ENCODE measurements at regions not wholly inside any gene's neighbourhood (a gene's known extent, or its start where the extent isn't known, plus 50 kb on each side); places are given as distances from the start of the nearest gene placed in this dataset.

DNA sequence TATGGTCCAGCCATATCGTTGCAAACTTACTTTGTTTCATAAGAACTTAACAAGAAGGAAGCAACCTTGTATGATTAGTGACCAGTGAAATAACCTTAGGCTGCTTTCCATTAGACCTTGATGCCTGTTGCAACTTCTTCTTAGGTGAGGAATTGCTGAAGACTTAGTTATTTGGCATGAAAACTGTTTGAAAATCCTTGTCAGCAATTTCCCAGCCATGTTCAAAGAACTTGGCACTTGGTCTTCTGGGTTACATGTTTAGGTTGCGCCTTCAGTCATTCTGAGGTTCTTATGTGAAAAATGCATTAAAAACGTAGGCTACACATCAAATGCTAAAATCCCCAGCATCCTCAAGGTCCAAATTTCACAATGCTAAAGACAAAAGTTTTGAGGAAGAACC, 232.0 kb upstream of the CEP162 start:
- Histone ChIP-seq H2AFZ (ENCODE audit: low read length) (no peak overlapping the region), H4K20me1 (ENCODE audit: insufficient read depth, low read length, poor library complexity, severe bottlenecking) (no peaks in the 10 kb centered on the region), H3K4me3 (ENCODE audit: low read length, poor library complexity, severe bottlenecking) (no peak overlapping the region), H3F3A (ENCODE audit: low read depth) (no peaks in the 10 kb centered on the region), H3K27me3 (ENCODE audit: insufficient read depth, low read length, poor library complexity, severe bottlenecking) (no peaks in the 10 kb centered on the region), H3K9me3 (ENCODE audit: insufficient read depth, low read depth, low read length) (0 out of 2 replicates have a peak, but pooled peaks cover 4% of the 10 kb centered on the region), H3K79me2 (ENCODE audit: insufficient read depth, low read length) (no peaks in the 10 kb centered on the region), H3K36me3 (ENCODE audit: insufficient read depth, low read length) (no peaks in the 10 kb centered on the region), H3K4me2 (ENCODE audit: low read depth, low read length, poor library complexity, severe bottlenecking) (no peak overlapping the region), H3K9ac (ENCODE audit: low read depth, low read length, poor library complexity, severe bottlenecking) (no peak overlapping the region), H3K9me2 (replicated peaks; ENCODE audit: low read depth, low read length) (no peaks in the 10 kb centered on the region), H3K4me1 (ENCODE audit: insufficient read depth, low read length, poor library complexity, severe bottlenecking) (no peaks in the 10 kb centered on the region)
- TF ChIP-seq EZH2phosphoT487 (IDR thresholded peaks at IDR 0.05; ENCODE audit: borderline replicate concordance), result no peak
- TF ChIP-seq, protein P1, sequence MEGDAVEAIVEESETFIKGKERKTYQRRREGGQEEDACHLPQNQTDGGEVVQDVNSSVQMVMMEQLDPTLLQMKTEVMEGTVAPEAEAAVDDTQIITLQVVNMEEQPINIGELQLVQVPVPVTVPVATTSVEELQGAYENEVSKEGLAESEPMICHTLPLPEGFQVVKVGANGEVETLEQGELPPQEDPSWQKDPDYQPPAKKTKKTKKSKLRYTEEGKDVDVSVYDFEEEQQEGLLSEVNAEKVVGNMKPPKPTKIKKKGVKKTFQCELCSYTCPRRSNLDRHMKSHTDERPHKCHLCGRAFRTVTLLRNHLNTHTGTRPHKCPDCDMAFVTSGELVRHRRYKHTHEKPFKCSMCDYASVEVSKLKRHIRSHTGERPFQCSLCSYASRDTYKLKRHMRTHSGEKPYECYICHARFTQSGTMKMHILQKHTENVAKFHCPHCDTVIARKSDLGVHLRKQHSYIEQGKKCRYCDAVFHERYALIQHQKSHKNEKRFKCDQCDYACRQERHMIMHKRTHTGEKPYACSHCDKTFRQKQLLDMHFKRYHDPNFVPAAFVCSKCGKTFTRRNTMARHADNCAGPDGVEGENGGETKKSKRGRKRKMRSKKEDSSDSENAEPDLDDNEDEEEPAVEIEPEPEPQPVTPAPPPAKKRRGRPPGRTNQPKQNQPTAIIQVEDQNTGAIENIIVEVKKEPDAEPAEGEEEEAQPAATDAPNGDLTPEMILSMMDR (conservative IDR thresholded peaks at IDR 0.05; ENCODE audit: low read length), result no peak

DNA sequence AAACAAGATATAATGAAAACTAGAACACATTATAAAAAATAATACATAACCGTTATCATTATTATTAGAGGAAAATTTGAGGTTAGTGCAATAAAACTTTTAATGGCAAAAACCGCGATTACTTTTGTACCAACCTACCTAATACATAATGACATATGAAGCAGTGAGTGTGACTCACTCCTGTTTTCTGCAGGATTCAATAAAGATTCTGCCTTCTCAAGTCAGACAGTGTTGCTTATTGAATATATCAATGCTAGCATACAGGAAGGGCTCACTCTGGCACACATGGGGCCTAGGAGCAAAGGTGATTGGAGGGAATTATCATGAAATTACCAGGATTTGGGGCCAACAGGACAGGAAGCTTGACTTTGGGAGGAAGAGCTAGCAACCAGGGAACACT, 230.8 kb upstream of the CEP162 start:
- Histone ChIP-seq H3K4me3 (ENCODE audit: low read length, poor library complexity, severe bottlenecking) (no peak overlapping the region), H3K4me2 (ENCODE audit: low read depth, low read length, poor library complexity, severe bottlenecking) (no peak overlapping the region), H3K36me3 (ENCODE audit: insufficient read depth, low read length) (no peaks in the 10 kb centered on the region), H2AFZ (ENCODE audit: low read length) (no peak overlapping the region), H3F3A (ENCODE audit: low read depth) (no peaks in the 10 kb centered on the region), H3K9ac (ENCODE audit: low read depth, low read length, poor library complexity, severe bottlenecking) (no peak overlapping the region), H3K4me1 (ENCODE audit: insufficient read depth, low read length, poor library complexity, severe bottlenecking) (no peaks in the 10 kb centered on the region), H3K9me2 (replicated peaks; ENCODE audit: low read depth, low read length) (no peaks in the 10 kb centered on the region), H4K20me1 (ENCODE audit: insufficient read depth, low read length, poor library complexity, severe bottlenecking) (no peaks in the 10 kb centered on the region), H3K27me3 (ENCODE audit: insufficient read depth, low read length, poor library complexity, severe bottlenecking) (no peaks in the 10 kb centered on the region), H3K79me2 (ENCODE audit: insufficient read depth, low read length) (no peaks in the 10 kb centered on the region), H3K9me3 (ENCODE audit: insufficient read depth, low read depth, low read length) (0 out of 2 replicates have a peak, but pooled peaks cover 4% of the 10 kb centered on the region)
- TF ChIP-seq EZH2phosphoT487 (IDR thresholded peaks at IDR 0.05; ENCODE audit: borderline replicate concordance), result no peak

DNA sequence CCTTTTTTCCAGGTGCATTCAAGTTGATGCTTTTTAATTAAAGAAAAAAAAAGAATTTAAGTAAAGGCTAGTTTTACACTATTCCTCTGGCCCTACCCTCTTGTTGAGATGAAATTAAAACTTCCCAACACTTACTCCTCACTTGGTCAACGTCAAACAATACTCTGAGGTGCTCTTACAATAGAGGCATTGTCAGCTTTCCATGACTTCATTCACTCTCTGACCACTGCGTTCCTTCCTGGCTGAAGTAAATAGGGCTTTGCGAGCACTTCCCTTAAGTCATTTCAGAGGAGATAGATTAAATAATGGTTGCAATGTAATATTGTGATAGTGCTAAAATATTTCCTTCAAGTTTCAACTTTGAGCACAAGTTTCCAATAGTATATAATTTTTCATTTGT, 229.8 kb upstream of the CEP162 start:
- TF ChIP-seq EZH2phosphoT487 (IDR thresholded peaks at IDR 0.05; ENCODE audit: borderline replicate concordance), result no peak
- TF ChIP-seq, protein P1 (conservative IDR thresholded peaks at IDR 0.05; ENCODE audit: low read length), result no peak
- no peak overlapping the region for H3K4me3 ChIP-seq (ENCODE audit: low read length, poor library complexity, severe bottlenecking)
- H3K4me1 ChIP-seq (ENCODE audit: insufficient read depth, low read length, poor library complexity, severe bottlenecking), result no peaks in the 10 kb centered on the region
- H3K4me2 ChIP-seq (ENCODE audit: low read depth, low read length, poor library complexity, severe bottlenecking), result no peak overlapping the region
- H3K9me3 ChIP-seq (ENCODE audit: insufficient read depth, low read depth, low read length), result 0 out of 2 replicates have a peak, but pooled peaks cover 4% of the 10 kb centered on the region
- H3K36me3 ChIP-seq (ENCODE audit: insufficient read depth, low read length), result no peaks in the 10 kb centered on the region
- no peak overlapping the region for H3K9ac ChIP-seq (ENCODE audit: low read depth, low read length, poor library complexity, severe bottlenecking)
- H4K20me1 ChIP-seq (ENCODE audit: insufficient read depth, low read length, poor library complexity, severe bottlenecking), result no peaks in the 10 kb centered on the region
- H3F3A ChIP-seq (ENCODE audit: low read depth), result no peaks in the 10 kb centered on the region
- H3K79me2 ChIP-seq (ENCODE audit: insufficient read depth, low read length), result no peaks in the 10 kb centered on the region
- no peak overlapping the region for H2AFZ ChIP-seq (ENCODE audit: low read length)
- H3K9me2 ChIP-seq (replicated peaks; ENCODE audit: low read depth, low read length), result no peaks in the 10 kb centered on the region
- H3K27me3 ChIP-seq (ENCODE audit: insufficient read depth, low read length, poor library complexity, severe bottlenecking), result no peaks in the 10 kb centered on the region

DNA sequence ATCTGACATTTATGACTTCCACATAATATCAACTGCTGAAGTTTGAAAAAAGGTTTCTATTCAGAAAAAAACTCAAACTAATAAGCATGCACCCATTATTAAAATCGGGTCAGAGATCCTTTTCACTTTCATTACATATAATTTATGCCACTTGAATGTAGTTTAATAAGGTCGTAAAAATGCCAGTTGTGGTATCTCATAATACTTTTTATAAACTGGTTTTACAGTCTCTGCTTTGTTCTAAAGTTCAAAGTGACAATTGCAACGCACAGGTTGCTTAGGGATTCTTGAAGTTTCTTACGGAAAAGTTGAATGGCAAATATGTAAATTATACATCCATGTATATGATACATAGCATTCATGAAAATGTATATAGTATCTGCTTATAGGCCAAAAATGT, 229.4 kb upstream of the CEP162 start:
- Histone ChIP-seq H3K4me2 (ENCODE audit: low read depth, low read length, poor library complexity, severe bottlenecking) (no peak overlapping the region), H3K36me3 (ENCODE audit: insufficient read depth, low read length) (no peaks in the 10 kb centered on the region), H2AFZ (ENCODE audit: low read length) (no peak overlapping the region), H3F3A (ENCODE audit: low read depth) (no peaks in the 10 kb centered on the region), H3K9me2 (replicated peaks; ENCODE audit: low read depth, low read length) (no peaks in the 10 kb centered on the region), H3K4me1 (ENCODE audit: insufficient read depth, low read length, poor library complexity, severe bottlenecking) (no peaks in the 10 kb centered on the region), H3K9me3 (ENCODE audit: insufficient read depth, low read depth, low read length) (0 out of 2 replicates have a peak, but pooled peaks cover 4% of the 10 kb centered on the region), H3K9ac (ENCODE audit: low read depth, low read length, poor library complexity, severe bottlenecking) (no peak overlapping the region), H4K20me1 (ENCODE audit: insufficient read depth, low read length, poor library complexity, severe bottlenecking) (no peaks in the 10 kb centered on the region), H3K4me3 (ENCODE audit: low read length, poor library complexity, severe bottlenecking) (no peak overlapping the region), H3K27me3 (ENCODE audit: insufficient read depth, low read length, poor library complexity, severe bottlenecking) (no peaks in the 10 kb centered on the region), H3K79me2 (ENCODE audit: insufficient read depth, low read length) (no peaks in the 10 kb centered on the region)
- TF ChIP-seq EZH2phosphoT487 (IDR thresholded peaks at IDR 0.05; ENCODE audit: borderline replicate concordance), result no peak
